Thyroid gland (tissue), 4 donors: ENCODE measurements at regions not wholly inside any gene's neighbourhood (a gene's known extent, or its start where the extent isn't known, plus 50 kb on each side); places are given as distances from the start of the nearest gene placed in this dataset.

Experiments
- POLR2A ChIP-seq, 2 donors: fragments of 450-650 bp; IDR thresholded peaks; one replicate each; pipeline ENCODE4 v1.6.1; 2017; ENCODE audit warnings: antibody characterized with exemption in 2 of 2, mild to moderate bottlenecking in 2 of 2, moderate library complexity in 1 of 2
- TF ChIP-seq, protein P1 (sequence below), 6 experiments: fragments of 200-600 bp in 3 of 6; fragments of 450-650 bp in 3 of 6; sonication (generic) in 3 of 6; IDR thresholded peaks; one replicate each; pipeline ENCODE4 v1.5.1; 2016 to 2019; ENCODE audit warnings: antibody characterized with exemption in 6 of 6, mild to moderate bottlenecking in 2 of 6, inconsistent platforms in 1 of 6, moderate library complexity in 1 of 6

DNA sequence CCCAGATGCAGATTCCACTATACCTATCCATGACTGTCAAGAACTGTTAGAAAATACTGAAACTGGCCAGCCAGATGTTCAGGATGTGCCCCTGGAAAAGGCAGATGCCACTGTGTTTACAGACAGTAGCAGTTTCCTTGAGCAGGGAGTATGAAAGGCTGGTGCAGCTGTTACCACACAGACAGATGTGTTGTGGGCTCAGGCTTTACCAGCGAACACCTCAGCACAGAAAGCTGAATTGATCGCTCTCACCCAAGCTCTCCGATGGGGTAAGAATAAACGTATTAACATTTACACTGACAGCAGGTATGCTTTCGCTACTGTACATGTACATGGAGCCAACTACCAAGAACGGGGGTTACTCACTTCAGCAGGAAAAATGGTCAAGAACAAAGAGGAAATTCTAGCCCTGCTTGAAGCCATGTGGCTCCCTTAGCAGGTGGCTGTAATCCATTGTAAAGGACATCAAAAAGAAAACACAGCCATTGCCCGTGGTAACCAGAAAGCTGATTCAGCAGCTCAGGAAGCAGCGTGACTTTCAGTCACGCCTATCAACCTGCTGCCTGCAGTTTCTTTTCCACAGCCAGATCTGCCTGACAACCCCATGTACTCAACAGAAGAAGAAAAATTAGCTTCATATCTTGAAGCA lies 459.7 kb upstream of the HTR1E start:
- TF ChIP-seq, protein P1, sequence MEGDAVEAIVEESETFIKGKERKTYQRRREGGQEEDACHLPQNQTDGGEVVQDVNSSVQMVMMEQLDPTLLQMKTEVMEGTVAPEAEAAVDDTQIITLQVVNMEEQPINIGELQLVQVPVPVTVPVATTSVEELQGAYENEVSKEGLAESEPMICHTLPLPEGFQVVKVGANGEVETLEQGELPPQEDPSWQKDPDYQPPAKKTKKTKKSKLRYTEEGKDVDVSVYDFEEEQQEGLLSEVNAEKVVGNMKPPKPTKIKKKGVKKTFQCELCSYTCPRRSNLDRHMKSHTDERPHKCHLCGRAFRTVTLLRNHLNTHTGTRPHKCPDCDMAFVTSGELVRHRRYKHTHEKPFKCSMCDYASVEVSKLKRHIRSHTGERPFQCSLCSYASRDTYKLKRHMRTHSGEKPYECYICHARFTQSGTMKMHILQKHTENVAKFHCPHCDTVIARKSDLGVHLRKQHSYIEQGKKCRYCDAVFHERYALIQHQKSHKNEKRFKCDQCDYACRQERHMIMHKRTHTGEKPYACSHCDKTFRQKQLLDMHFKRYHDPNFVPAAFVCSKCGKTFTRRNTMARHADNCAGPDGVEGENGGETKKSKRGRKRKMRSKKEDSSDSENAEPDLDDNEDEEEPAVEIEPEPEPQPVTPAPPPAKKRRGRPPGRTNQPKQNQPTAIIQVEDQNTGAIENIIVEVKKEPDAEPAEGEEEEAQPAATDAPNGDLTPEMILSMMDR (IDR thresholded peaks at IDR 0.05): no peak
- peak in 1 of 2 donors; percentile 30 for TF ChIP-seq POLR2A (IDR thresholded peaks at IDR 0.05)
